GM18861 (cell line): ENCODE measurements at regions not wholly inside any gene's neighbourhood (a gene's known extent, or its start where the extent isn't known, plus 50 kb on each side); places are given as distances from the start of the nearest gene placed in this dataset.
"Not testable (repeated sequence)": the region's sequence is repeated elsewhere in the genome, so short reads cannot be mapped to it uniquely, and the experiment has no call there.

Experiments used
- ATAC-seq: cut with Tn5 transposase; IDR thresholded peaks from one replicate; pipeline ENCODE4 v1.9.1; 2021; ENCODE audit not compliant: unreplicated experiment

- no peak for ATAC-seq
Observed at GRCh38 chr6:2611092-2611491, 139.6 kb downstream of the MYLK4 start.

GRCh38 chr6:2608503-2608902 lies 142.2 kb downstream of the MYLK4 start:
- ATAC-seq = no peak

DNA sequence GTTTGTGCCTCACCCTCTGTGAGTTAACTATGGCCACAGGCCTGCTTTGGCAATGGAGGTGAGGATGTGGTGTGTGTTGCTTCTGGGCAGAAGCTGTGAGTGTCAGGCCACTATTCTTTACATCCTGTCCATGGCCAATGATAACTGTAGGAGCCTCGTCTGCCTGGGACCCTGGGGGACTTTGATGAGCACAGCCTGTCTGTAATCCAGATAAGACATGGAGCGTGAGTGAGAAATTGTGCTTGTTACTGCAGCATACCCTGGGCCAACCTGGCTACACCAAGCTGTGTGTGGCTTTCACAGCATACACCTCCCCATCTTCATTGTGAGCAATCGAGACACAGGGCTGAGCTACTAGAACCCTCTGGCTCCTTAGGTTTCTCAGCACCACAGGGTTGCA lies 150.4 kb downstream of the MYLK4 start:
- no peak for ATAC-seq

DNA sequence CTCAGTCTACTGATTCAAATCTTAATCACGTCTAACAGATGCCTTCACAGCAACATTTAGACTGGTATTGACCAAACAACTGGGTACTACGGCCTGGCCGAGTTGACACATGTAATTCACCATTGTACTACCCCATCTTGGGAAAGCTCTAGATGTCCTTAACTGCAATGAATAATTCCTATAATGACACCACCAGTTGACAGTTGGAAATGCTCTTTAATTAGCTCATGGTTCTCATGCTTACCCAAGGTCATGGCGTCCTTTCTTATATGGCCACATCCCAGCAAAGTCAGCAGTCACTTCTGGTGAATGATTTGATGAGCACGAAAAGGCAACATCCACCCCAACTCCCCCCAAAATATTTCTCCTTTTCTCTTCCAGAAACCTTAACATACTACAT lies 150.9 kb downstream of the MYLK4 start:
- no peak for ATAC-seq

DNA sequence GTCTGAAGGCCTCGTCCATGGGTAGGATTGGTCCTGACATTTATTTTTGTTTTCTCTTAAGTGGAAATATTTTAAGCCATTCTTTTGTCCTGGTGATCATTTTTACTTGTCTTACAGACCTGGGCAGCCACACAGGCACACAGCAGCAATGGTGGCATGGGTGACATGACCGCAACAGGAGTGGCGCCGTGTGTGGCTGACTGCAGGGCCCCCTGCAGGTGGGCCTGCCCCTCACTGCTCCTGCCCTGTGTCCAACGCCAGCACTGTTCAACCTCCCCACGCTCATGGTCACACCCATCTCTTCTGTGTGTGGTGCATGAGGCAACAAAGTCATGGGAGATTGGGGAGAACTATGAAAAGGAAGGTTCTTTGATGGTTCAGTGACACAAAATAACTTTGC lies 151.9 kb downstream of the MYLK4 start:
- no peak for ATAC-seq

- ATAC-seq = no peak
Observed at GRCh38 chr6:2597991-2598390, 152.7 kb downstream of the MYLK4 start.

- not testable (repeated sequence) for ATAC-seq
Observed at GRCh38 chr6:2597457-2597856, 153.3 kb downstream of the MYLK4 start.

DNA sequence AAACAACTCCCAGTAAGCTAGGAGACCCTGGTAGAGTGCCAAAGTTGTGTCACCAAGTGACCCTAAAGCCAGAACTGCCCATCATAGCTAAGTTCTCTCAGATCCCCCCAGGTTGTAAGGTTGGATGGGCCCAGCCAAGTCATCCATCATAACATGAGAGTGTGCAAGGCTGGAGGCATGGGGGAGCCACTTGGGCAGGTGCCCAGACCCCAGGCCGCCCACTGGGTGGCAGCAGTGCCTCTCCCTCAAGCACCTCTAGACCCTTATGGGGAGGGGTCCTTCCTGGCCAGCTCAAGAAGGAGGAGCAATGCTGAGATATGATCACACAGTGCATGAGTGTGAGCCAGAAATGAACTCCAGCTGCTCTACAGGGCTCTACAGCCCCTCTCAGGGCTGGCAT lies 154.5 kb downstream of the MYLK4 start:
- no peak for ATAC-seq

- ATAC-seq = no peak
Observed at GRCh38 chr6:2594868-2595267, 155.9 kb downstream of the MYLK4 start.

DNA sequence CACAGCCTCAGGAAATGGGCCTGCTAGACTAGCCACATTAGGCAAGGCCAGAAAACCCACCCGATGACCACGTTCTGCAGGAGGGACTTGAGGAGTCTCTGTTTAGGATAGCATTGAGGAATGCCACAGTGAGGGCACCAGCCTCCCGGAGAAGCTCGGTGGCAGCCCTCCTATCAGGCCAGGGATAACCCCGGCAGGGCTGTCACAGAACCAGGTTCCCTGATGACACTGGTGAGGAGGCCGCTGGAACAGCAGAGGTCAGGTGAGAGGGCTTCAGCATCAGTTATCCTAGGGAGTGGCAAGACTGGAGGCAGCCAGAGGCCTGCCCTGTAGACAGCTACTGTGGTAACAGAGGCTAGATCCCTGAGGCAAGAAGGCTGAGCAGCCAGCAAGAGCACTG lies 157.6 kb downstream of the MYLK4 start:
- no peak for ATAC-seq

DNA sequence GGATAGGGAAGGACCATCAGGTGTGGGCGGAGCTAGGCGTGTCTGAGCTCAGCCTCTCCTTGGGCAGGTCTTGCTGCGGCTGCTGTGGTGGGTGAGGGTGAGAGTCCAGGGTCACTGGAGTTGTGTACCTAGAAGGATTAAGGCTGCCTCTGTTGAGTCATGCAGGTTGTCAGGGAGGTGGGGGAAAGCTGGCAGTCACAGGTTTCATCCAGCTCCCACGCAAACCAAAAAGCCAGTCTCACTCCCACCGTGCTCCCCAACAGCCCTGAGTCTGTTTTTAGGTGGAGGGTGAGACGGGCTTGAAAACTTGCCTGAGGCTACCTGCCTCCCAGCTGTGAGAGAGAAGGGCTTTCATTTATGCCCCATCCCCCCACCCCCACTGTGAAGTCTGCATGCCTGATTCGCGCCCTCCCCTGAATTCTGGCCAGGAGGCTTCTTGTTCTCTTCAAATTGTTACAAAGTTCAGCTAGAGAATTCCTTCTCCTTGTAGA lies 161.5 kb downstream of the MYLK4 start:
- no peak for ATAC-seq

DNA sequence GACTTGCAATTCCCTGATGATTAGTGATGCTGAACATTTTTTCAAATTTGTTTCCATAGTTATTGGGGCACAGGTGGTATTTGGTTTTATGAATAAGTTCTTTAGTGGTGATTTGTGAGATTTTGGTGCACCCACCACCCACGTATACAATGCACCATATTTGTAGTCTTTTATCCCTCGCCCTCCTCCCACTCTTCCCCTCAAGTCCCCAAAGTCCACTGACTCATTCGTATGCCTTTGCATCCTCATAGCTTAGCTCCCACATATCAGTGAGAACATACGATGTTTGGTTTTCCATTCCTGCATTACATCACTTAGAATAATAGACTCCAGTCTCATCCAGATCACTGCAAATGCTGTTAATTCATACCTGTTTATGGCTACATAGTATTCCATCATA lies 167.3 kb downstream of the MYLK4 start:
- no peak for ATAC-seq

GRCh38 chr6:2582268-2582667 lies 168.5 kb downstream of the MYLK4 start:
- ATAC-seq = no peak

- no peak for ATAC-seq
Observed at GRCh38 chr6:2581611-2582010, 169.1 kb downstream of the MYLK4 start.

DNA sequence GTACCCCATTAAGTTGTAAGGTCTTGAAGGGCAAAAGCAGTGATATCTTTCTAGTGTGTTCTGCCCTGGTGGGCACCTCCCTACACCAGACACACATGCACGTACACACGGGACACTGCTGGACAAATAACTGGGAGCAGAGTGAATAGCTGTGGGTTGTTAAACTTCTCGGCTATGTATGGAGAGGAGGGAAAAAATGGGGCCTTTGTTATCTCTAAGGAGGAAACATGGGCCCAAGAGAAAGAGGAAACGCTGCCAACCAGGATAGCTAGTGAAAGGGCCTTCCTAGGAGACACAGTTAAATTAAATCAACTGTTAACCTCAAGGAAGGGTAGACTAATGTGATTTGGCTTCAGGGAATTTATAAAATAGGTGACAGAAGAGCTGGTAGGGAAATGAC lies 169.7 kb downstream of the MYLK4 start:
- ATAC-seq = no peak

DNA sequence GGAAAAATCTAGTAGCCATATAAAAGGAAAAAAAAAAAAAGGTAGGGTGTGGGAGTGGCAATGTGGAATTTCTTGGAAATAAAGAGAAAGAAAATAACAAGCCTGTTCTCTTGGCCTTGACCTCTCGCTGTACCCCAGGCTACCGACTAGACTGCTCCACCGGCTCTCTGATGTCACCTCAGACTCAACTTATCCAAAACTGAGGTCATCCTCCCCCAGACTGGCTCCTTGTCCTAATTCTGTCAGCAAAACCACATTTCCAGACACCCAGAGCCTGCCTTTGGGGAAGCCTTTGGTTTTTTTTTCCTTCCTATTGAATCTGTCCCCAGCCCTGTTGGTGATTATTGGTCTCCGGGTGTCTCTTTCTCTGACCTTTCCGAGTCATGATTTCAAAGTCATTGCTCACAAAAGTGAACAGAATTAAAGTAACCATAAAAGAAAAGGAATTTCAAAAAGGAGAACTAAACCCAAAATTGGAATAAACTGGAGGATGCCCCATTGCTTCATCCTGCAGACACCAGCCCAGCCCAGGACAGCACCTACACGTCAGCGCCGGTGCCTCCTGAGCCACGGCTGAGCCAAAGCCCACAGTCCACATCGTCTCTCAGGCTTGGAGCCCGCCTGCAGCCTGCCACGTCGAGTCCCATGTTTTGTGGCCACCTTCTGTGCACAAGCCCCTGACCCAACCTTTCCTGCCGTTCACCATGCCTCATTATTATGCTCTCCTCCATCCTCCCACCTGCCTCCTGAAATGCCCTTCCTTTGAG lies 170.7 kb downstream of the MYLK4 start:
- ATAC-seq = no peak

DNA sequence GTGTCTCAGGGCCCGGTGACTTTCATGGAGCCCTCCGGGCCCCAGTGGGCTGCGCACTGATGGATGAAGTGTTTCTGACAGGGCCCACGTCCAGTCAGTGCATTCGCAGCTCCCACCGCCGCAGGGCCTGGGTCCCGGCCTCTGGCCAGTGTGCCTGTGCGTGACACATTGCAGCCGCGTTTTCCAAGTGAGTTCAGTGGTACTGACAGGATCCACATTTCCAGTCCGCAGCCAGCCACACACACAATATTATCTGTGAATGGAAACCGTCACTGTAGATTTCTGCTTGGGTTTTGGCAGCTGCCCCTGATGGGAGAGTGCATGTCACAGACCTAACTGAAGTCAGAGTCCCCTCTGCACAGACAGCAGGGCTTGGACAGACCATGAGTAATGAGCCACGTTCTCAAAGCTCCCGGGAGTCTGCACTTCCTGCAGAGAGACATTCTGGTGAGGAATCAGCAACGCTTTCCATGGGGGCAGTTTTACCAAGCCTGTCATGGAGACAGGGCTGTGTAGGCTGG lies 171.4 kb downstream of the MYLK4 start:
- no peak for ATAC-seq

DNA sequence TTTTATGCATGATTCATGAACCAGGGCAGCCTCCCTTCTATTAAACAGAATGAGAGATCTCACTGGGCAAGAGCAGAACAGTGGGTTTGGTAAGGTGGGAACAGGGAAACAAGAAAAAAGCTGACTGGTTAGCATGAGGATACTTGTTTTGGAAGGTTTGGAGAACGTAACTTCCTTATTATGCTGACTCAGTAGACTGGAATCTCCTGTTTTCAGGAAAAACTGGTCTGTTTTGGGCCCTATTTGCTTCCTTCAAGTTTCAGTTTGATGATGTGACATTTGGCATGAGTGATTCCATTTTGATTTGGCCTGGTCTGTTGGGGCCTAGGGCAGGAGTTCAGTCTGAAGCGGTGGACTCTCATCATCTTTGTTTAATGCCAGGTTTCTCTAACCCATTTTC lies 172.0 kb downstream of the MYLK4 start:
- ATAC-seq = no peak

- no peak for ATAC-seq
Observed at GRCh38 chr6:2576499-2576898, 174.2 kb downstream of the MYLK4 start.

DNA sequence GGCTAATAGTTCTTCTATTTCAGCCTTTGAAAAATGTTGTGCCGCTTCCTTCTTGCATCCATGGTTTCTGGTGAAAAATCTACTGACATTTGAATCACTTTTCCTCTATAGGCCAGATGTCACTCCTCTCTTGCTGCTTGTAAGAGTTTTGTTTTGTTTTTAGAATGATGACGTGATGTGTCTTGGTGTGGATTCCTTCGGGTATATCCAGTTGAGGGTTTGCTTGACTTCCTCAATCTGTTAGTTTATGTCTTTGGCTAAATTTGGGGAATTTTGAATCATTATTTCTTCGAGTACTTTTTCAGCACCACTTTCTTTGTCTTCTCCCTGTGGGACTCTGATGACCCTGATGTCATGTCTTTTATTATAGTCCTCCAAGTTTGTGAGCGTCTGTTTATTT lies 175.5 kb downstream of the MYLK4 start:
- no peak for ATAC-seq

DNA sequence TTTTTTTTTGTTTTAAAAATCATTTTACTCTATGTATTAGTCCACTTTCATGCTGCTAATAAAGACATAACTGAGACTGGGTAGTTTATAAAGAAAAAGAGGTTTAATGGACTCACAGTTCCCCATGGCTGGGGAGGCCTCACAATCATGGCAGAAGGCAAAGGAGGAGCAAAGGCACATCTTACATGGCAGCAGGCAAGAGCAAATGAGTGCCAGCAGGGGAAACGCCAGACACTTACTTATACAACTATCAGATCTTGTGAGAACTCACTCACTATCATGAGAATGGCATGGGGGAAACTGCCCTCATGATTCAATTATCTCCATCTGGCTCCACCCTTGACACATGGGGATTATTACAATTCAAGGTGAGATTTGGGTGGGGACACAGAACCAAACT lies 181.3 kb downstream of the MYLK4 start:
- not testable (repeated sequence) for ATAC-seq

GRCh38 chr6:2566048-2566447 lies 184.7 kb downstream of the MYLK4 start:
- ATAC-seq = no peak

- ATAC-seq = no peak
Observed at GRCh38 chr6:2565499-2565898, 185.2 kb downstream of the MYLK4 start.
